Tibial nerve (tissue), 4 donors: ENCODE measurements at regions not wholly inside any gene's neighbourhood (a gene's known extent, or its start where the extent isn't known, plus 50 kb on each side); places are given as distances from the start of the nearest gene placed in this dataset.

ENCODE experiments used
- CTCF ChIP-seq, 5 experiments: fragments of 200-600 bp in 3 of 5; fragments of 450-650 bp in 2 of 5; sonication (generic) in 3 of 5; IDR thresholded peaks; one replicate each; pipeline ENCODE4 v1.5.1; 2016 to 2019; ENCODE audit warnings: antibody characterized with exemption in 5 of 5, mild to moderate bottlenecking in 3 of 5, moderate library complexity in 2 of 5
- EP300 ChIP-seq, 2 donors: sonication (generic); formaldehyde crosslinking; IDR thresholded peaks; one replicate each; pipeline ENCODE4 v1.6.1; 2017; ENCODE audit warnings: antibody characterized with exemption in 2 of 2, mild to moderate bottlenecking in 1 of 2
- POLR2A ChIP-seq, 2 donors: fragments of 450-650 bp; IDR thresholded peaks; one replicate each; pipeline ENCODE4 v1.6.1; 2017; ENCODE audit warnings: antibody characterized with exemption in 2 of 2, mild to moderate bottlenecking in 2 of 2, moderate library complexity in 2 of 2

GRCh38 chr7:76129366-76129765 is 72.3 kb upstream of the SRRM3 start:
- TF ChIP-seq CTCF (IDR thresholded peaks at IDR 0.05) = no peak
- TF ChIP-seq POLR2A (IDR thresholded peaks at IDR 0.05) = no peak
- no peak for TF ChIP-seq EP300 (IDR thresholded peaks at IDR 0.05)
